ENCODE measurements at regions not wholly inside any gene's neighbourhood (a gene's known extent, or its start where the extent isn't known, plus 50 kb on each side); places are given as distances from the start of the nearest gene placed in this dataset.

- Histone ChIP-seq H3K4me3 (ENCODE audit: low read length) (no peak overlapping the region), H3K36me3 (ENCODE audit: insufficient read depth, low read length) (no peaks in the 10 kb centered on the region), H3K9me3 (ENCODE audit: control insufficient read depth in 1 of 2, insufficient read depth in 1 of 2, low read length in 2 of 2) (no peaks in the 10 kb centered on the region), H3K4me1 (ENCODE audit: insufficient read depth, low read length) (no peaks in the 10 kb centered on the region), H3K27ac (ENCODE audit: low read depth in 1 of 2, low read length in 2 of 2) (no peak overlapping the region), H3K27me3 (ENCODE audit: control insufficient read depth in 1 of 2, insufficient read depth in 2 of 2, low read length in 2 of 2) (no peaks in the 10 kb centered on the region)
- Mint-ChIP-seq H3K27me3 (no peaks in the 10 kb centered on the region), H3K4me3 (no peak overlapping the region), H3K36me3 (ENCODE audit: low read depth) (no peaks in the 10 kb centered on the region), H3K4me1 (ENCODE audit: low read depth) (no peaks in the 10 kb centered on the region), H3K27ac (no peak overlapping the region), H3K9me3 (peaks cover 2% of the 10 kb centered on the region)
- ChIA-PET CTCF (no interaction called here), POLR2A (no interaction called here)
- ATAC-seq (ENCODE audit: poor library complexity) (no peak), DNase-seq (peak in 3 of 14 experiments; percentile 2 to 6 (median 5))
- intact Hi-C loops (cut with DNase I, micrococcal nuclease), result no loop called here
- TF ChIP-seq, protein P1, sequence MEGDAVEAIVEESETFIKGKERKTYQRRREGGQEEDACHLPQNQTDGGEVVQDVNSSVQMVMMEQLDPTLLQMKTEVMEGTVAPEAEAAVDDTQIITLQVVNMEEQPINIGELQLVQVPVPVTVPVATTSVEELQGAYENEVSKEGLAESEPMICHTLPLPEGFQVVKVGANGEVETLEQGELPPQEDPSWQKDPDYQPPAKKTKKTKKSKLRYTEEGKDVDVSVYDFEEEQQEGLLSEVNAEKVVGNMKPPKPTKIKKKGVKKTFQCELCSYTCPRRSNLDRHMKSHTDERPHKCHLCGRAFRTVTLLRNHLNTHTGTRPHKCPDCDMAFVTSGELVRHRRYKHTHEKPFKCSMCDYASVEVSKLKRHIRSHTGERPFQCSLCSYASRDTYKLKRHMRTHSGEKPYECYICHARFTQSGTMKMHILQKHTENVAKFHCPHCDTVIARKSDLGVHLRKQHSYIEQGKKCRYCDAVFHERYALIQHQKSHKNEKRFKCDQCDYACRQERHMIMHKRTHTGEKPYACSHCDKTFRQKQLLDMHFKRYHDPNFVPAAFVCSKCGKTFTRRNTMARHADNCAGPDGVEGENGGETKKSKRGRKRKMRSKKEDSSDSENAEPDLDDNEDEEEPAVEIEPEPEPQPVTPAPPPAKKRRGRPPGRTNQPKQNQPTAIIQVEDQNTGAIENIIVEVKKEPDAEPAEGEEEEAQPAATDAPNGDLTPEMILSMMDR (IDR thresholded peaks at IDR 0.05), result peak; percentile 35
Measured at GRCh38 chr10:53601260-53601875, 828.8 kb upstream of the MBL2 start.

DNA sequence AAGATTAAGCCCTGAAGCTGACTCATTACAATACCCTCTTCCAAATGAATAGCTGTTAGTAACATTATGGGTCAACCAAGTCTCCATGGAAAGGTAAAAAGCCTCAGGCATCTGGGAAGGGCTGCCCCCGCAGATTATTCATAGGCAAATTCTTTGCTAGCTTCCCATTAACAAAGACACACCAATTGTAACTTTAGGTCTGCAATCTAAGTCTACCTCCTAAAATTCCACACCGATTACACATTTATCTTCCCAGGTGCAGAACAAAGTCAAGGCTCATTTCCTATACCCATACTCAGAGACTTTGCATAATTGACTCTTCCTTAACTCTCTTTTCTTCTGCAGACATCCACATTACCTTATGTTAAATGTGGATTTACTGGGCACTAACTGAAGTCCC lies 826.3 kb upstream of the MBL2 start:
- peaks cover 0 to 1% of the 10 kb centered on the region in 2 experiments for H3K9me3 ChIP-seq (ENCODE audit: control insufficient read depth in 1 of 2, insufficient read depth in 1 of 2, low read length in 2 of 2)
- intact Hi-C loops (cut with DNase I, micrococcal nuclease), result no loop called here
- ChIA-PET CTCF (no interaction called here), POLR2A (interaction anchor here (0.6 kb wide), 1 partner anchor 520 kb away, joined by 5 read pairs; no protein-coding TSS in a partner anchor)
- TF ChIP-seq, protein P1 (IDR thresholded peaks at IDR 0.05), result no peak
- no peaks in the 10 kb centered on the region for H3K4me1 ChIP-seq (ENCODE audit: insufficient read depth, low read length)
- Mint-ChIP-seq H3K4me1 (ENCODE audit: low read depth) (no peaks in the 10 kb centered on the region), H3K27me3 (no peaks in the 10 kb centered on the region), H3K27ac (no peak overlapping the region), H3K4me3 (no peak overlapping the region), H3K9me3 (peaks cover 4% of the 10 kb centered on the region), H3K36me3 (ENCODE audit: low read depth) (no peaks in the 10 kb centered on the region)
- ATAC-seq (ENCODE audit: poor library complexity) (no peak), DNase-seq (no peak)
- H3K36me3 ChIP-seq (ENCODE audit: insufficient read depth, low read length), result no peaks in the 10 kb centered on the region
- H3K27ac ChIP-seq (ENCODE audit: low read depth in 1 of 2, low read length in 2 of 2), result no peak overlapping the region
- H3K27me3 ChIP-seq (ENCODE audit: control insufficient read depth in 1 of 2, insufficient read depth in 2 of 2, low read length in 2 of 2), result no peaks in the 10 kb centered on the region
- H3K4me3 ChIP-seq (ENCODE audit: low read length), result no peak overlapping the region

DNA sequence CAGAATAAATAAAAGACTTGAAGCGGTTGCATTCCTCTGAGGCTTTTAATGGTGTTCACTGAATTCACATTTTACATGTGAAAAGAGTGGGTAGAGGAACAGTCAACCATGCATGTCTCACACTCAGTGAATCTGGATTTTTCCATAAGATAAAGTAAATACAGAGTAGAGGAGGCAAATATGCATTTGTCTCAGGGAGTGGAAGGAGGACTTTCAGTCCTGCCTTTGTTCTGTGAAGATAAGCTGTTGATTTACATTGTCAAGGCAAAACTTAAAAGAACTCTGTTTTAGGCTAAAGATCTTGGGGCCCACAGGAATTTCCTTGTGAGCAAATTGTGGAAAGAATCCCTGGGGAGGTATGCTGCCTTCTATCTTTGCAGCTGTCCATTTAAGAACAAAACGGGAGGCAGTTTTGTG lies 825.3 kb upstream of the MBL2 start:
- Histone ChIP-seq H3K4me3 (ENCODE audit: low read length) (no peak overlapping the region), H3K36me3 (ENCODE audit: insufficient read depth, low read length) (no peaks in the 10 kb centered on the region), H3K27ac (ENCODE audit: low read depth in 1 of 2, low read length in 2 of 2) (no peak overlapping the region), H3K9me3 (ENCODE audit: control insufficient read depth in 1 of 2, insufficient read depth in 1 of 2, low read length in 2 of 2) (peaks cover 0 to 7% of the 10 kb centered on the region in 2 experiments), H3K4me1 (ENCODE audit: insufficient read depth, low read length) (no peaks in the 10 kb centered on the region), H3K27me3 (ENCODE audit: control insufficient read depth in 1 of 2, insufficient read depth in 2 of 2, low read length in 2 of 2) (no peaks in the 10 kb centered on the region)
- intact Hi-C loops (cut with DNase I, micrococcal nuclease), result no loop called here
- ATAC-seq (ENCODE audit: poor library complexity), result no peak
- H3K27me3 Mint-ChIP-seq, result no peaks in the 10 kb centered on the region
- no peak overlapping the region for H3K27ac Mint-ChIP-seq
- POLR2A ChIA-PET, result no interaction called here
- no peak for DNase-seq
- no peaks in the 10 kb centered on the region for H3K4me1 Mint-ChIP-seq (ENCODE audit: low read depth)
- TF ChIP-seq, protein P1 (IDR thresholded peaks at IDR 0.05), result no peak
- H3K4me3 Mint-ChIP-seq, result no peak overlapping the region
- H3K36me3 Mint-ChIP-seq (ENCODE audit: low read depth), result no peaks in the 10 kb centered on the region
- CTCF ChIA-PET, result no interaction called here
- peaks cover 3% of the 10 kb centered on the region for H3K9me3 Mint-ChIP-seq
